Endothelial cell of umbilical vein (primary cell): ENCODE measurements at regions not wholly inside any gene's neighbourhood (a gene's known extent, or its start where the extent isn't known, plus 50 kb on each side); places are given as distances from the start of the nearest gene placed in this dataset.

Experiments used
- BruUV-seq: library from RNA; stranded (reverse); fragments of 400-500 nt; replicated peaks from 2 replicates; lab custom pipeline; 2021; lab: Mats Ljungman, UMichigan
- CTCF ChIA-PET: fragments of 300-600, 350-600 bp; sonication (Branson Sonifier 250); formaldehyde crosslinking; loops from one replicate; lab custom pipeline; 2021; ENCODE audit warnings: antibody characterized with exemption, inconsistent platforms; lab: Charles Lee
- POLR2A ChIA-PET: fragments of 300-600, 350-600 bp; sonication (Branson Sonifier 250); formaldehyde crosslinking; loops from one replicate; lab custom pipeline; 2021; ENCODE audit warnings: antibody characterized with exemption, inconsistent platforms; lab: Charles Lee
- DNase-seq: peaks from one replicate; pipeline ENCODE4 v3.0.0-alpha.2; 2011; ENCODE audit warnings: low read depth, low spot score
- FAIRE-seq: peaks from 2 replicates; lab custom pipeline; 2011; peaks lifted over from hg19 to GRCh38; lab: Jason Lieb, UNC
- H2AFZ ChIP-seq: 2 replicates; pipeline ENCODE4 v1.6.0; 2012; ENCODE audit warnings: low read depth, low read length, control low read depth, inconsistent platforms
- H3K27ac ChIP-seq: 2 replicates; pipeline ENCODE4 v1.5.1; 2011; ENCODE audit warnings: low read depth, mild to moderate bottlenecking, control low read depth, low read length, moderate library complexity; ENCODE audit not compliant: insufficient read depth
- H3K27me3 ChIP-seq, 2 experiments: 2 replicates each; pipeline versions ENCODE4 v1.6.0 to v1.6.1; 2011; ENCODE audit warnings: low read length in 2 of 2, mixed read lengths in 1 of 2; ENCODE audit not compliant: control insufficient read depth in 2 of 2, insufficient read depth in 2 of 2
- H3K36me3 ChIP-seq, 2 experiments: 2 replicates in 1 of 2; 3 replicates in 1 of 2; pipeline ENCODE4 v1.5.1; 2011; ENCODE audit warnings: low read length in 2 of 2, mild to moderate bottlenecking in 1 of 2, moderate library complexity in 1 of 2; ENCODE audit not compliant: control insufficient read depth in 2 of 2, insufficient read depth in 2 of 2; ENCODE audit errors: extremely low read depth in 1 of 2
- H3K4me1 ChIP-seq: 3 replicates; pipeline ENCODE4 v1.5.1; 2011; ENCODE audit warnings: mild to moderate bottlenecking, low read length; ENCODE audit not compliant: control insufficient read depth, insufficient read depth; ENCODE audit errors: extremely low read depth
- H3K4me2 ChIP-seq: 2 replicates; pipeline ENCODE4 v1.6.1; 2011; ENCODE audit warnings: low read length, control low read depth, mixed read lengths; ENCODE audit not compliant: insufficient read depth
- H3K4me3 ChIP-seq, 3 experiments: fragments of 200-600 bp in 1 of 3; sonication (generic), shearing (Covaris generic) in 1 of 3; replicated peaks in 1 of 3; 2 replicates each; pipeline ENCODE4 v1.5.1; 2011 to 2016; ENCODE audit warnings: control low read depth in 3 of 3, low read length in 3 of 3, mild to moderate bottlenecking in 2 of 3, inconsistent platforms in 1 of 3, low read depth in 1 of 3, moderate library complexity in 1 of 3; ENCODE audit not compliant: insufficient read depth in 1 of 3
- H3K79me2 ChIP-seq: 2 replicates; pipeline ENCODE4 v1.6.0; 2012; ENCODE audit warnings: low read length, inconsistent platforms; ENCODE audit not compliant: control insufficient read depth, insufficient read depth
- H3K9ac ChIP-seq: replicated peaks from 2 replicates; pipeline ENCODE3; 2011; ENCODE audit warnings: low read length, control low read depth; ENCODE audit not compliant: insufficient read depth; ENCODE audit errors: extremely low read depth
- H3K9me1 ChIP-seq: replicated peaks from 3 replicates; pipeline ENCODE4 v1.6.0; 2011; ENCODE audit warnings: mild to moderate bottlenecking, low read length; ENCODE audit not compliant: control insufficient read depth, insufficient read depth; ENCODE audit errors: extremely low read depth
- H3K9me3 ChIP-seq: replicated peaks from 2 replicates; pipeline ENCODE4 v1.5.1; 2012; ENCODE audit warnings: low read length, inconsistent platforms; ENCODE audit not compliant: control insufficient read depth, insufficient read depth
- H4K20me1 ChIP-seq: replicated peaks from 2 replicates; pipeline ENCODE3; 2011; ENCODE audit warnings: mild to moderate bottlenecking, low read length; ENCODE audit not compliant: control insufficient read depth, insufficient read depth; ENCODE audit errors: extremely low read depth
- EZH2 ChIP-seq: IDR thresholded peaks from 2 replicates; pipeline ENCODE4 v1.6.1; 2012; ENCODE audit warnings: borderline replicate concordance, low read depth, mild to moderate bottlenecking, moderate library complexity, low read length, inconsistent platforms; ENCODE audit not compliant: severe bottlenecking
- FOS ChIP-seq: IDR thresholded peaks from 2 replicates; pipeline ENCODE4 v1.6.1; 2011; ENCODE audit warnings: mild to moderate bottlenecking, low read length, moderate library complexity, borderline replicate concordance; ENCODE audit not compliant: insufficient read depth
- GATA2 ChIP-seq: IDR thresholded peaks from 2 replicates; pipeline ENCODE4 v1.7.0; 2011; ENCODE audit warnings: low read depth, mild to moderate bottlenecking, moderate library complexity, mixed read lengths, low read length; ENCODE audit not compliant: insufficient read length, insufficient read depth
- JUN ChIP-seq: IDR thresholded peaks from 2 replicates; pipeline ENCODE4 v1.6.1; 2011; ENCODE audit warnings: borderline replicate concordance, low read depth; ENCODE audit not compliant: insufficient read length, insufficient read depth
- MYC ChIP-seq: IDR thresholded peaks from one replicate; pipeline ENCODE4 v1.6.1; 2011; ENCODE audit warnings: mild to moderate bottlenecking, low read depth, low read length
- POLR2A ChIP-seq: IDR thresholded peaks from 2 replicates; pipeline ENCODE4 v1.6.1; 2012; ENCODE audit warnings: low read depth, mild to moderate bottlenecking, control low read depth, low read length
- POLR2AphosphoS5 ChIP-seq: IDR thresholded peaks from 2 replicates; pipeline ENCODE4 v1.6.1; 2012; ENCODE audit warnings: low read depth, mild to moderate bottlenecking, control low read depth, low read length, moderate library complexity; ENCODE audit not compliant: insufficient read depth
- dilution Hi-C: fragments of 300-500 bp; cut with MboI; formaldehyde crosslinking; loops from one replicate; pipeline ENCODE4 v1.15.0; 2019; ENCODE audit warnings: low sequenced_read_pairs; ENCODE audit not compliant: extremely low pct_ligation_motif_present
- intact Hi-C: fragments of 100-400 bp; cut with micrococcal nuclease; formaldehyde crosslinking; loops from one replicate; pipeline ENCODE4 v1.10.0; 2022
- TF ChIP-seq, protein P1 (sequence below): IDR thresholded peaks from 2 replicates; pipeline ENCODE4 v1.6.1; 2011; ENCODE audit not compliant: insufficient read depth, insufficient read length
- TF ChIP-seq, protein P2 (sequence below), 2 donors: IDR thresholded peaks; 1 replicate in 1 of 2; 2 replicates in 1 of 2; pipeline ENCODE4 v1.5.1; 2011; ENCODE audit warnings: low read length in 2 of 2, mild to moderate bottlenecking in 2 of 2, moderate library complexity in 2 of 2, control low read depth in 1 of 2, inconsistent platforms in 1 of 2, low read depth in 1 of 2; ENCODE audit not compliant: insufficient read depth in 1 of 2; ENCODE audit errors: extremely low read depth in 1 of 2

DNA sequence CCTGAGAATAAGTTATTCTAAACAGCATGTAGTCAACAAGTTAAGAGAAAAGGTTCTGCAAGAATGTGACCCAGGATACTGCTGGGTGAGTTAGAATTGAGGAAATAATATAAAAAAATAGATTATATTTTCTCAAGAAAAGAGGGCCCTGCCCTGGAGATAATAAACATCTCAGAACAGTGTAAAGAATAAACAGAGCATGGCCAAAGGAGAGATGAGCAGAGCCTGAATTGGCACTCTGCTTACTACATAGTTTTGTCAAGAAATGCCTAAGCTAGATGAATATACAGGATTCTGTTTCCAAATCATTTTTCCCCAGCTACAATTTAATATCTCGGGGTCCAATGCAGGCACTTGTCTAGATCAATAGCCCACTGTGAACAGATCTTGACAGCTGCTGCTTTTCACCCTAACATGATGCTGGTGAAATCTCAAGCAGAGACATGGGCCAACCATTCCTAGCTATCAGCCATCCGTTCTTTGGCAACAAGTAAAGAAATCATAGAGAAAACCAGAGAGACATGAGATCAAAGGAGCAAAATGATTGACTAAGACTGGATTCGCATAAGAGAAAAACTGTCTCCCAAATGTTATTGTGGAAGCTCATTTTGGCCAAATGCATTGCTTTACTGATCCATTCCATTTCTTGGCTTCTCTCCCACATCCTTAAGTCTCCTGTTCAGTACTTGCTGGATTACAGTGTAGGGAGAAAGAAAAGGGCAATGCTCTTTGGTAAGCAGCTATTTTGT lies 173.2 kb downstream of the PRELID2 start:
- TF ChIP-seq EZH2 (no peak), MYC (no peak), GATA2 (no peak), POLR2AphosphoS5 (no peak), JUN (no peak), FOS (no peak), POLR2A (no peak)
- TF ChIP-seq, protein P1, sequence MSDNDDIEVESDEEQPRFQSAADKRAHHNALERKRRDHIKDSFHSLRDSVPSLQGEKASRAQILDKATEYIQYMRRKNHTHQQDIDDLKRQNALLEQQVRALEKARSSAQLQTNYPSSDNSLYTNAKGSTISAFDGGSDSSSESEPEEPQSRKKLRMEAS, result no peak
- TF ChIP-seq, protein P2, sequence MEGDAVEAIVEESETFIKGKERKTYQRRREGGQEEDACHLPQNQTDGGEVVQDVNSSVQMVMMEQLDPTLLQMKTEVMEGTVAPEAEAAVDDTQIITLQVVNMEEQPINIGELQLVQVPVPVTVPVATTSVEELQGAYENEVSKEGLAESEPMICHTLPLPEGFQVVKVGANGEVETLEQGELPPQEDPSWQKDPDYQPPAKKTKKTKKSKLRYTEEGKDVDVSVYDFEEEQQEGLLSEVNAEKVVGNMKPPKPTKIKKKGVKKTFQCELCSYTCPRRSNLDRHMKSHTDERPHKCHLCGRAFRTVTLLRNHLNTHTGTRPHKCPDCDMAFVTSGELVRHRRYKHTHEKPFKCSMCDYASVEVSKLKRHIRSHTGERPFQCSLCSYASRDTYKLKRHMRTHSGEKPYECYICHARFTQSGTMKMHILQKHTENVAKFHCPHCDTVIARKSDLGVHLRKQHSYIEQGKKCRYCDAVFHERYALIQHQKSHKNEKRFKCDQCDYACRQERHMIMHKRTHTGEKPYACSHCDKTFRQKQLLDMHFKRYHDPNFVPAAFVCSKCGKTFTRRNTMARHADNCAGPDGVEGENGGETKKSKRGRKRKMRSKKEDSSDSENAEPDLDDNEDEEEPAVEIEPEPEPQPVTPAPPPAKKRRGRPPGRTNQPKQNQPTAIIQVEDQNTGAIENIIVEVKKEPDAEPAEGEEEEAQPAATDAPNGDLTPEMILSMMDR (IDR thresholded peaks at IDR 0.05; ENCODE audit: extremely low read depth in 1 of 2, insufficient read depth in 1 of 2, low read depth in 1 of 2, low read length in 2 of 2), result no peak
- FAIRE-seq, result no peak
- no peaks in the 10 kb centered on the region for H3K9me3 ChIP-seq
- no TSS peak for BruUV-seq
- intact Hi-C loops (no loop called here), dilution Hi-C loops (no loop called here)
- H3K36me3 ChIP-seq, result no peaks in the 10 kb centered on the region
- H3K4me3 ChIP-seq, result no peak overlapping the region
- H2AFZ ChIP-seq, result no peak overlapping the region
- no peaks in the 10 kb centered on the region for H4K20me1 ChIP-seq
- POLR2A ChIA-PET, result no interaction called here
- no peak overlapping the region for H3K27ac ChIP-seq
- DNase-seq, result no peak
- H3K4me1 ChIP-seq, result no peaks in the 10 kb centered on the region
- CTCF ChIA-PET, result interaction anchor here (2.4 kb wide), 1 partner anchor 20 kb away, joined by 10 read pairs; no protein-coding TSS in a partner anchor
- H3K4me2 ChIP-seq, result no peak overlapping the region
- no peaks in the 10 kb centered on the region for H3K79me2 ChIP-seq
- no peaks in the 10 kb centered on the region for H3K9me1 ChIP-seq
- H3K27me3 ChIP-seq, result no peaks in the 10 kb centered on the region
- H3K9ac ChIP-seq, result no peak overlapping the region
